Progenitor cell of endocrine pancreas (in vitro differentiated cells): ENCODE measurements at regions not wholly inside any gene's neighbourhood (a gene's known extent, or its start where the extent isn't known, plus 50 kb on each side); places are given as distances from the start of the nearest gene placed in this dataset.

Source experiments
- DNase-seq: peaks from one replicate; pipeline ENCODE4 v3.0.0; 2021; ENCODE audit warnings: low spot score; ENCODE audit not compliant: unreplicated experiment
- H3K27ac Mint-ChIP-seq: 2 replicates; pipeline ENCODE4 v1.8.0; 2021; ENCODE audit warnings: mild to moderate bottlenecking, moderate library complexity, mixed read lengths
- H3K27me3 Mint-ChIP-seq: 2 replicates; pipeline ENCODE4 v1.8.0; 2021; ENCODE audit warnings: mixed read lengths
- H3K36me3 Mint-ChIP-seq: 2 replicates; pipeline ENCODE4 v1.8.0; 2022; ENCODE audit warnings: mixed read lengths; ENCODE audit not compliant: insufficient read depth
- H3K4me1 Mint-ChIP-seq: 2 replicates; pipeline ENCODE4 v1.8.0; 2021; ENCODE audit warnings: low read depth, mixed read lengths
- H3K4me3 Mint-ChIP-seq: 2 replicates; pipeline ENCODE4 v1.8.0; 2021; ENCODE audit warnings: low read depth, mild to moderate bottlenecking, moderate library complexity, mixed read lengths
- H3K9me3 Mint-ChIP-seq: 2 replicates; pipeline ENCODE4 v1.8.0; 2021; ENCODE audit warnings: low read depth, mixed read lengths
- CTCF ChIP-seq: fragments of 200-600 bp; sonication (generic); IDR thresholded peaks from one replicate; pipeline ENCODE4 v1.5.0; 2021; ENCODE audit warnings: antibody characterized with exemption, mild to moderate bottlenecking; ENCODE audit not compliant: unreplicated experiment

DNA sequence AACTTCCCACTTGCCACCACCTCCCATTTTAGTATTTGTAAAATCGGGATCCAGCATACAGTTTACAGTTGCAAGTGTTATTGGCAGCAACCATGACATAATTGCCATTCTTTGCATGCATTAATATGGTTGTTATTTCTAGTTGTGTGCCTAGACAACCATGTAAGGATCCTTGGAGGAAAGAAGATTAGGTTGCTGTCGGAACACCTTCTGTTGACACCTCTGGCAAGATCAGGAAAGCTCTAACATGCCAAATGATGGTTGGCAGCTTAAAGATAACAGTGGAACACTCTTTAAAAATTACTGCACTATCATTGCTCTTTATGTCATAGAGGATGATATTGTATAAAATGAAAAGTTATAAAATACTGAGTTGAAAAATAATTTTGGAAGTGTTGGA is 313.5 kb upstream of the RARB start:
- no peaks in the 10 kb centered on the region for H3K9me3 Mint-ChIP-seq
- no peak overlapping the region for H3K4me3 Mint-ChIP-seq
- no peak for TF ChIP-seq CTCF
- no peak for DNase-seq
- H3K27me3 Mint-ChIP-seq = no peaks in the 10 kb centered on the region
- no peaks in the 10 kb centered on the region for H3K36me3 Mint-ChIP-seq
- H3K4me1 Mint-ChIP-seq = peaks cover 16% of the 10 kb centered on the region
- no peak overlapping the region for H3K27ac Mint-ChIP-seq

DNA sequence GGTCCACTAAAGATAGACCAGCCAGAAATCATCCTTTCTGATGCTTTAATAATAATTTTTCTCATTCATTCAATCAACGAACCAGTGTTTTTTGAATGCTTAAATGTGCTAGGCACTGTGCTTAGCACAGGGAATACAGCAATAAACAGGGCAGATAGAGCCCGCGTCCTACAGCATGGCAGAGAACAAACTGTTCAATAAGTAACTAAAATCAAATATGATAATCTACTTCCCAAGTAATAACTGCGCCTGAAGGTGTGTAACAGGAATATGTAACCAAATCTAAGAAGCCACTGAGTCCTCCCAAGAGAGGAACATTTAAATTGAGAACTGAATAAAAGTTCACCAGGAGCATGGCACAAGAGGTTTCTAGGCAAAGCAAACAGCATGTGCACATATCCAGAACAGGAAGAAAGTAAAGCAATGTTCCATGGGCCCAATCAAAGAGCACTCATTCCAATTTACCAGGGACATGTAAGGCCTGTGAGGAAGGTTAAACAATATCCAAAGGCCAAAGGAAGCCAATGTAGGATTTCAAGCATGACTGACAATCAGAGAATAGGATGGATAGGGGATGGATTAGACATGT is 311.0 kb upstream of the RARB start:
- Mint-ChIP-seq H3K4me1 (peaks cover 20% of the 10 kb centered on the region), H3K27ac (no peak overlapping the region), H3K9me3 (no peaks in the 10 kb centered on the region), H3K4me3 (no peak overlapping the region), H3K27me3 (no peaks in the 10 kb centered on the region), H3K36me3 (no peaks in the 10 kb centered on the region)
- no peak for TF ChIP-seq CTCF
- no peak for DNase-seq

DNA sequence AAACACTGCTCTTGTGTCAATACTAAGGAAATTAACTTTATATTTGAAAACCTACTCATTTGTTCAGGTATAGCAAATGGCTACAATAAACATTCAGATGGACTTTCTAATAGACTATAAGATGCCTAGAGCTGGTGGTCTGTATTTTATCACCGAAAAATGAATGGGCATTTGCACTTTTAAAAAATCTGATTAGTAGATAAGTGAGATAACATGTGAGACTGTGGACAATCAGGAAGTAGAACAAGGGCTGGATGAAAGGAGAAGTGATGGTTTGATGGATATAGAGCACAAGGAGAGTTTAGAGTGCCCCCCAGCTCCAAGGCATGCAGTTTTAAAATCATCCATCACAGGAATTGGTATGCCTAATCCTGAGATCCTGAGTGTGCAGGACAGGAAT is 308.4 kb upstream of the RARB start:
- Mint-ChIP-seq H3K9me3 (no peaks in the 10 kb centered on the region), H3K4me3 (no peak overlapping the region), H3K27me3 (no peaks in the 10 kb centered on the region), H3K27ac (no peak overlapping the region), H3K4me1 (peaks cover 25% of the 10 kb centered on the region), H3K36me3 (no peaks in the 10 kb centered on the region)
- no peak for DNase-seq
- TF ChIP-seq CTCF = no peak

- Mint-ChIP-seq H3K36me3 (no peaks in the 10 kb centered on the region), H3K27me3 (no peaks in the 10 kb centered on the region), H3K4me1 (peaks cover 33% of the 10 kb centered on the region), H3K9me3 (no peaks in the 10 kb centered on the region), H3K27ac (no peak overlapping the region), H3K4me3 (no peak overlapping the region)
- TF ChIP-seq CTCF = no peak
- DNase-seq = no peak
Measured at GRCh38 chr3:25120665-25121064, 307.4 kb upstream of the RARB start.

DNA sequence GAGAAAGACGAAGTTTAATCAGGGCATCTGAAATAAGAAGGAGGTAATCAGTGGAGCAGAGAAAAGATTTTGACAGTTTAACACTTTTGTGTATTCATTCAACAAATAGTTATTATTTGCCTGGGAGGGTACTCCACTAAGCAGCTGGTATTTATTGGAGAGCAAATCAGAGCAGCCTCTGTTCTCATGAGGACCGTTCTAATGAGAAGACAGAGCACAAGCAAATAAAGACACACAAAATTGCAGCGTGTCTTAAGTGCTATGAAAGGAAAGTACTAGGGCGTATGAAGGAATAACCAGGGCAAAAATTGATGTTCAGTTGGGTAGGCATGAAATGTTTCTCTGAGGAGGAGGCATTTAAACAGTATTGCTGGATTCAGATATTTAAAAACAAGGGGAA is 302.9 kb upstream of the RARB start:
- Mint-ChIP-seq H3K4me1 (peaks cover 34% of the 10 kb centered on the region), H3K9me3 (peaks cover 10% of the 10 kb centered on the region), H3K27me3 (no peaks in the 10 kb centered on the region), H3K27ac (peak overlapping the region; percentile 43), H3K4me3 (no peak overlapping the region), H3K36me3 (peaks cover 4% of the 10 kb centered on the region)
- TF ChIP-seq CTCF = no peak
- DNase-seq = no peak
